Suprapubic skin (tissue), 4 donors: ENCODE measurements at regions not wholly inside any gene's neighbourhood (a gene's known extent, or its start where the extent isn't known, plus 50 kb on each side); places are given as distances from the start of the nearest gene placed in this dataset.

ENCODE experiments used
- CTCF ChIP-seq, 2 donors: fragments of 200-600 bp in 1 of 2; fragments of 450-650 bp in 1 of 2; sonication (generic) in 1 of 2; IDR thresholded peaks; one replicate each; pipeline ENCODE4 v1.5.1; 2016 to 2019; ENCODE audit warnings: antibody characterized with exemption in 2 of 2, mild to moderate bottlenecking in 1 of 2, moderate library complexity in 1 of 2
- EP300 ChIP-seq: sonication (generic); formaldehyde crosslinking; IDR thresholded peaks from one replicate; pipeline ENCODE4 v1.6.1; 2017; ENCODE audit warnings: antibody characterized with exemption
- POLR2A ChIP-seq, 2 donors: fragments of 450-650 bp; IDR thresholded peaks; one replicate each; pipeline ENCODE4 v1.6.1; 2017; ENCODE audit warnings: antibody characterized with exemption in 2 of 2, mild to moderate bottlenecking in 2 of 2, moderate library complexity in 2 of 2
- POLR2AphosphoS5 ChIP-seq, 3 donors: sonication (generic); formaldehyde crosslinking; IDR thresholded peaks; one replicate each; pipeline ENCODE4 v1.6.1; 2017; ENCODE audit warnings: antibody characterized with exemption in 3 of 3

- TF ChIP-seq CTCF (IDR thresholded peaks at IDR 0.05): no peak
- TF ChIP-seq POLR2A (IDR thresholded peaks at IDR 0.05): no peak
- no peak for TF ChIP-seq POLR2AphosphoS5 (IDR thresholded peaks at IDR 0.05)
- no peak for TF ChIP-seq EP300
Observed at GRCh38 chr2:35463805-35464596, 891.6 kb upstream of the CRIM1 start.
